ENCODE measurements at regions not wholly inside any gene's neighbourhood (a gene's known extent, or its start where the extent isn't known, plus 50 kb on each side); places are given as distances from the start of the nearest gene placed in this dataset.

GRCh38 chr12:131375261-131375971 lies 335.5 kb upstream of the SFSWAP start:
- no peak for TF ChIP-seq EZH2 (IDR thresholded peaks at IDR 0.05; ENCODE audit: low read length)
- TF ChIP-seq CTCF (optimal IDR thresholded peaks at IDR 0.05 in 1 of 3, IDR thresholded peaks at IDR 0.05 in 1 of 3, conservative IDR thresholded peaks at IDR 0.05 in 1 of 3; ENCODE audit: extremely low read depth in 1 of 3, insufficient read depth in 2 of 3, low read length in 3 of 3), result no peak

Measured in keratinocyte (primary cell).